ENCODE measurements at regions not wholly inside any gene's neighbourhood (a gene's known extent, or its start where the extent isn't known, plus 50 kb on each side); places are given as distances from the start of the nearest gene placed in this dataset.

DNA sequence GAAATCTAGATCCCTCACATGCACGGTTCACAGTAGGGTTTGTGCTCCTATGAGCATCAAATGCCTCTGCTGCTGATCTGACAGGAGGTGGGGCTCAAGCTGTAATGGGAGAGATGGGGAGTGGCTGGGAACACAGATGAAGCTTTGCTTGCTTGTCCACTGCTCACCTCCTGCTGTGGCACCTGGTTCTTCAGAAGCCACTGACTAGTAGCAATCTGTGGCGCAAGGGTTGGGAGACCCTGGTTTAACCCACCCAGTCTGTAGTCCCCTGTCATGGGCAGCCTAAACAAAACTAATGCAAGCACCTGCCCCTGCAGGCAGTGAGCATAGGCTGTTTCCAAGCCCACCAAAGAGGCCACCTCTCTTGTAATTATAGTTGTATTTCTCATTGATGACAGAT lies 116.6 kb downstream of the SHOX start:
- Mint-ChIP-seq H3K4me3 (no peak overlapping the region), H3K27ac (no peak overlapping the region), H3K9me3 (peaks cover 93% of the 10 kb centered on the region), H3K27me3 (ENCODE audit: insufficient read depth, low read depth, poor library complexity) (peaks cover 8% of the 10 kb centered on the region), H3K4me1 (no peaks in the 10 kb centered on the region; the same call in 2 of the 3 replicates), H3K36me3 (ENCODE audit: low read depth) (peaks cover 45% of the 10 kb centered on the region)
- Histone ChIP-seq H4K20me1 (replicated peaks; ENCODE audit: insufficient read depth) (no peaks in the 10 kb centered on the region), H3K4me3 (no peak overlapping the region), H3K4me1 (ENCODE audit: insufficient read depth) (no peaks in the 10 kb centered on the region), H2AFZ (no peak overlapping the region), H3K4me2 (no peak overlapping the region), H3K9me2 (ENCODE audit: insufficient read depth) (no peaks in the 10 kb centered on the region), H3F3A (replicated peaks; ENCODE audit: low read depth) (no peaks in the 10 kb centered on the region), H3K36me3 (ENCODE audit: insufficient read depth) (no peaks in the 10 kb centered on the region), H3K27ac (ENCODE audit: low read depth) (no peak overlapping the region), H3K27me3 (ENCODE audit: insufficient read depth) (no peaks in the 10 kb centered on the region), H3K79me2 (replicated peaks; ENCODE audit: insufficient read depth) (no peaks in the 10 kb centered on the region)
- TF ChIP-seq ETS1 (IDR thresholded peaks at IDR 0.05) (no peak), JUNB (IDR thresholded peaks at IDR 0.05; ENCODE audit: unreplicated experiment) (no peak), ZNF462 (CRISPR knock-in tag; IDR thresholded peaks at IDR 0.05) (no peak), CREB1 (CRISPR knock-in tag; IDR thresholded peaks at IDR 0.05; ENCODE audit: low read depth) (no peak)
- DNase-seq (ENCODE audit: low spot score) (no peak), ATAC-seq (no peak)

DNA sequence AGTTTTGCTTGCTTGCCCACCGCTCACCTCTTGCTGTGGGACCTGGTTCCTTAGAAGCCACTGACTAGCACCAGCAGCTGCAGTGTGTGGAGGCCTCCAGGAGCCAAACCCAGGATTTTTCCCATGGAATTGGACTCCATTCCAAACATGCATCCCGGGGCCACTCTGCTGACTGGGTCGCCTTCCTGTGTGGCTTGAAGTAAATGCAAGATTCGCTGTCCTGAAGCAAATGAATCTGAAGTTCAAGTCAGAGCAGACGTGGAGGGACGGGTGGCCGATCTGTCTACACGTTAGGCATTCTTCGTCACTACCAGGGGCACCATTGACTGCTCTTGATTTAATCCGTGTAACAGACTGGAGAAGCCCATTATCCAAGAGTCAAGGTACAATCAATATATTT lies 109.0 kb downstream of the SHOX start:
- H3K9me3 Mint-ChIP-seq = peaks cover 40% of the 10 kb centered on the region
- no peak for TF ChIP-seq CTCF (conservative IDR thresholded peaks at IDR 0.05; ENCODE audit: low read depth in 2 of 2)
- TF ChIP-seq, protein P1, sequence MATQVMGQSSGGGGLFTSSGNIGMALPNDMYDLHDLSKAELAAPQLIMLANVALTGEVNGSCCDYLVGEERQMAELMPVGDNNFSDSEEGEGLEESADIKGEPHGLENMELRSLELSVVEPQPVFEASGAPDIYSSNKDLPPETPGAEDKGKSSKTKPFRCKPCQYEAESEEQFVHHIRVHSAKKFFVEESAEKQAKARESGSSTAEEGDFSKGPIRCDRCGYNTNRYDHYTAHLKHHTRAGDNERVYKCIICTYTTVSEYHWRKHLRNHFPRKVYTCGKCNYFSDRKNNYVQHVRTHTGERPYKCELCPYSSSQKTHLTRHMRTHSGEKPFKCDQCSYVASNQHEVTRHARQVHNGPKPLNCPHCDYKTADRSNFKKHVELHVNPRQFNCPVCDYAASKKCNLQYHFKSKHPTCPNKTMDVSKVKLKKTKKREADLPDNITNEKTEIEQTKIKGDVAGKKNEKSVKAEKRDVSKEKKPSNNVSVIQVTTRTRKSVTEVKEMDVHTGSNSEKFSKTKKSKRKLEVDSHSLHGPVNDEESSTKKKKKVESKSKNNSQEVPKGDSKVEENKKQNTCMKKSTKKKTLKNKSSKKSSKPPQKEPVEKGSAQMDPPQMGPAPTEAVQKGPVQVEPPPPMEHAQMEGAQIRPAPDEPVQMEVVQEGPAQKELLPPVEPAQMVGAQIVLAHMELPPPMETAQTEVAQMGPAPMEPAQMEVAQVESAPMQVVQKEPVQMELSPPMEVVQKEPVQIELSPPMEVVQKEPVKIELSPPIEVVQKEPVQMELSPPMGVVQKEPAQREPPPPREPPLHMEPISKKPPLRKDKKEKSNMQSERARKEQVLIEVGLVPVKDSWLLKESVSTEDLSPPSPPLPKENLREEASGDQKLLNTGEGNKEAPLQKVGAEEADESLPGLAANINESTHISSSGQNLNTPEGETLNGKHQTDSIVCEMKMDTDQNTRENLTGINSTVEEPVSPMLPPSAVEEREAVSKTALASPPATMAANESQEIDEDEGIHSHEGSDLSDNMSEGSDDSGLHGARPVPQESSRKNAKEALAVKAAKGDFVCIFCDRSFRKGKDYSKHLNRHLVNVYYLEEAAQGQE (IDR thresholded peaks at IDR 0.05; ENCODE audit: unreplicated experiment) = no peak
- TF ChIP-seq EZH2 (IDR thresholded peaks at IDR 0.05; ENCODE audit: low read depth, unreplicated experiment) = no peak
- TF ChIP-seq CREB1 (CRISPR knock-in tag; IDR thresholded peaks at IDR 0.05; ENCODE audit: low read depth) = no peak

More for the DNA sequence above, 109.0 kb downstream of the SHOX start:
- H3K79me2 ChIP-seq (replicated peaks; ENCODE audit: insufficient read depth) = no peaks in the 10 kb centered on the region
- H3K27me3 Mint-ChIP-seq (ENCODE audit: insufficient read depth, low read depth, poor library complexity) = peaks cover 14% of the 10 kb centered on the region
- no peaks in the 10 kb centered on the region; the same call in 2 of the 3 replicates for H3K4me1 Mint-ChIP-seq
- H3K4me3 Mint-ChIP-seq = no peak overlapping the region
- H3K4me1 ChIP-seq (ENCODE audit: insufficient read depth) = no peaks in the 10 kb centered on the region
- H3K4me3 ChIP-seq = no peak overlapping the region
- ATAC-seq (no peak), DNase-seq (ENCODE audit: low spot score) (no peak)
- H3K9me2 ChIP-seq (ENCODE audit: insufficient read depth) = 0 out of 2 replicates have a peak, but pooled peaks cover 2% of the 10 kb centered on the region
- H3F3A ChIP-seq (replicated peaks; ENCODE audit: low read depth) = no peaks in the 10 kb centered on the region
- peaks cover 49% of the 10 kb centered on the region for H3K36me3 Mint-ChIP-seq (ENCODE audit: low read depth)
- H3K27ac ChIP-seq (ENCODE audit: low read depth) = no peak overlapping the region
- no peak overlapping the region for H3K4me2 ChIP-seq
- H2AFZ ChIP-seq = no peak overlapping the region
- no peaks in the 10 kb centered on the region for H3K27me3 ChIP-seq (ENCODE audit: insufficient read depth)
- no peaks in the 10 kb centered on the region for H4K20me1 ChIP-seq (replicated peaks; ENCODE audit: insufficient read depth)
- no peaks in the 10 kb centered on the region for H3K36me3 ChIP-seq (ENCODE audit: insufficient read depth)
- no peak overlapping the region for H3K27ac Mint-ChIP-seq

Measured in GM23338 (cell line).